A673 (cell line): ENCODE measurements at regions not wholly inside any gene's neighbourhood (a gene's known extent, or its start where the extent isn't known, plus 50 kb on each side); places are given as distances from the start of the nearest gene placed in this dataset.

Experiments used
- EZH2 ChIP-seq: fragments of 200-600 bp; sonication (generic); IDR thresholded peaks from 2 replicates; pipeline ENCODE4 v1.6.1; 2017; ENCODE audit warnings: borderline replicate concordance, low read depth, mild to moderate bottlenecking, mixed read lengths, antibody characterized with exemption, low read length; ENCODE audit not compliant: poor library complexity, severe bottlenecking
- TF ChIP-seq, protein P1 (sequence below): fragments of 300-800, 200-600 bp; sonication (generic); conservative IDR thresholded peaks from 2 replicates; pipeline ENCODE4 v1.5.1; 2017; ENCODE audit warnings: low read depth, mild to moderate bottlenecking, antibody characterized with exemption, low read length, moderate library complexity, mixed read lengths

DNA sequence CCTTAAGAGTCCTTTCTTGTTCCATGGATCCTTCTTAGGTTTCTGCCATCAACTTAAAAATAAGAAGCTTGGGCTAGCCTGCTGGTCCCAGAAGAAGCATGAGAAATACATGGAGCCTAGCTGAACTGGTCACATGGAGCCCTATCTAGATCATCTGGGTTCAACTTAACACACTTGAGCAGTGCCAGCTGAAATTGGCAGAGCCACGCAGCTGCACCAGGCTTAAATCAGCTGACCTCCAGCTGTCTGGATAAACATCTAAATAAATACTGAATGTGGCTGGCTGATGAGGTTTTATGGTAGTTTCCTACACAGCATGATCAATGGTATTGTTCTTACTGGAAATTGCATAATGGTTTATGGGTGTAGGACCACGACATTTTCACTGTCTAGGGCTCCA, 598.4 kb upstream of the FAM241A start:
- TF ChIP-seq, protein P1, sequence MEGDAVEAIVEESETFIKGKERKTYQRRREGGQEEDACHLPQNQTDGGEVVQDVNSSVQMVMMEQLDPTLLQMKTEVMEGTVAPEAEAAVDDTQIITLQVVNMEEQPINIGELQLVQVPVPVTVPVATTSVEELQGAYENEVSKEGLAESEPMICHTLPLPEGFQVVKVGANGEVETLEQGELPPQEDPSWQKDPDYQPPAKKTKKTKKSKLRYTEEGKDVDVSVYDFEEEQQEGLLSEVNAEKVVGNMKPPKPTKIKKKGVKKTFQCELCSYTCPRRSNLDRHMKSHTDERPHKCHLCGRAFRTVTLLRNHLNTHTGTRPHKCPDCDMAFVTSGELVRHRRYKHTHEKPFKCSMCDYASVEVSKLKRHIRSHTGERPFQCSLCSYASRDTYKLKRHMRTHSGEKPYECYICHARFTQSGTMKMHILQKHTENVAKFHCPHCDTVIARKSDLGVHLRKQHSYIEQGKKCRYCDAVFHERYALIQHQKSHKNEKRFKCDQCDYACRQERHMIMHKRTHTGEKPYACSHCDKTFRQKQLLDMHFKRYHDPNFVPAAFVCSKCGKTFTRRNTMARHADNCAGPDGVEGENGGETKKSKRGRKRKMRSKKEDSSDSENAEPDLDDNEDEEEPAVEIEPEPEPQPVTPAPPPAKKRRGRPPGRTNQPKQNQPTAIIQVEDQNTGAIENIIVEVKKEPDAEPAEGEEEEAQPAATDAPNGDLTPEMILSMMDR, result no peak
- TF ChIP-seq EZH2, result no peak
